ENCODE measurements at regions not wholly inside any gene's neighbourhood (a gene's known extent, or its start where the extent isn't known, plus 50 kb on each side); places are given as distances from the start of the nearest gene placed in this dataset.
"Not testable (repeated sequence)": the region's sequence is repeated elsewhere in the genome, so short reads cannot be mapped to it uniquely, and the experiment has no call there.

- DNase-seq (ENCODE audit: low read depth): no peak
Observed at GRCh38 chr7:80082213-80082612, 52.4 kb upstream of the GNAI1 start.

DNA sequence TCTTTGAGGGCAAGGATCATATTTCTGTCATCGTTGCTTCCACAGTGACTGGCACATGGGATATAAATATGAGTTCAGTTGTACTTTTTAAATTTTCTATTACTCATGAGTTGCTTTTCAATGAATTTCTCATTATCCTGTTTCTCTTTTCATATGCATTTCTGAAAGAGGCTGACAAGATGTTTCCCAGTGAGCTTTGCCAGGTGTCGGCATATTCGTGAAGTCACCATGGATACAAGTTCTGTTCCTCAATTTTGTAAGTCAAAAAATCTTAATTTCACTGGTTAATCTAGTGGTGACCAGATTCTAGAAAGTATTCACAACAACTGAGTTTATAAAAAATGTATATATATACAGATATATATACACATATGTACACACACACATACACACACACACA lies 55.7 kb upstream of the GNAI1 start:
- DNase-seq (ENCODE audit: low read depth): no peak

- DNase-seq (ENCODE audit: low read depth): no peak
Observed at GRCh38 chr7:80078159-80078731, 56.4 kb upstream of the GNAI1 start.

GRCh38 chr7:80070391-80070790 lies 64.2 kb upstream of the GNAI1 start:
- DNase-seq (ENCODE audit: low read depth): no peak

GRCh38 chr7:80066639-80067038 lies 68.0 kb upstream of the GNAI1 start:
- no peak for DNase-seq (ENCODE audit: low read depth)

DNA sequence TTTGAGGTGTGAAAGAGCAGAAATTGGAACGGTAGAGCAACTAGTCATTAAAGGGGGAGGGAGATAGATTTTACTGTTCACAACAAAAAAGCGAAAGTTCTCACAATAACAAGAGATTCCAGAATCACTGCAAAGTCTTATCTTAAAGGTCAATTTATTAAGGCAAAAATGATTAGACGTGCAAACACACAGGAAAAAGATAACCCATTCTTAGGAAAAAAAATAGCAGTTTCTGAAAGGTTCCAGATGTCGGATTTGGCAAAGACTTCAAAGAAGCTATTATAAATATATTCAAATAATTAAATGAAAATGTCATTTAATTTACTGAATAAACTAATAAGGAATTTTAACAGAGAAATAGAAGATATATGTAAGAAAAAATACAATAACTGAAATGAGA lies 70.8 kb upstream of the GNAI1 start:
- DNase-seq (ENCODE audit: low read depth): no peak

DNA sequence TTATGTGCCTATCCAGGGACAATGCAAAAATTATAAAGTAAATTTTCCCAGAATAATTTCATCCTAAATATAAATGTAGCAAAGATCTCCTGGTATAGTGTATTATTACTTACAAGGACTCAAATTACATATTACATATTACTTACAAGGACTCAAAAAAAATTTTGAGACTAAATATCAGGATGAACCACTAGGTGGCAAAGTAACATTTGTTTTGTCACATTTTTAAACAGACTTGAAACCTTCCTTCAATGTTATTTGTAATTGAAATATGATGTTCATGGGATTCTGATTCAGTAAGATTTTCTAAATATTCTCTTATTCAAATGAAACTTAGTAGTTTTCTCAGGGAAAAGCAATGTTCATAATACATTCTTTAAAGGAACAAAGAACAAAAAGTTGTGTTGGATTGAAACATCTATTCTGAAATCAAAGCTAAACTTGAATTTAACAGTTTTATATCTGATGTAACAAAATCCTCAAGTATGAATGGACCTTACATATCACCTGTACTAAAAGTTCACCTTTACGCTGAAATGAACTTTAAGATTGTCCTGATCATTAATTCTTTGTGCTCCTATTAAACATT lies 74.3 kb upstream of the GNAI1 start:
- DNase-seq (ENCODE audit: low read depth): no peak

- DNase-seq (ENCODE audit: low read depth): no peak
Observed at GRCh38 chr7:80057488-80057887, 77.1 kb upstream of the GNAI1 start.

DNA sequence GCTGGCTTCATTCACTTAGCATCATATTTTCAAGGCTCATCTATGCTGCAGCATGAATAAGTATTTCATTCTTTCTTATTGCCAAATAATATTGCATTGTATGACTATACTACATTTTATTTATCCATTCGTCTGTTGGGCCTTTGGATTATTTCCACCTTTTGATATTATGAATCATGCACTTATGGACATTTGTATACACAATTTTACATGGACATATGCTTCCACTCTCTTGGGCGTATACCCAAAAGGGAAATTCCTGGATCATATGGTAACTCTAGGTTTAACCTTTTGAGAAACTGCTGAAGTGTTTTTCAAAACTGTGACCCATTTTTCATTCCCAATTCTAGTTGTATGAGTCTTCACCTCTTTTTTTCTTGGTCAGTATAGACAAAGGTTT lies 80.3 kb upstream of the GNAI1 start:
- no peak for DNase-seq (ENCODE audit: low read depth)

DNA sequence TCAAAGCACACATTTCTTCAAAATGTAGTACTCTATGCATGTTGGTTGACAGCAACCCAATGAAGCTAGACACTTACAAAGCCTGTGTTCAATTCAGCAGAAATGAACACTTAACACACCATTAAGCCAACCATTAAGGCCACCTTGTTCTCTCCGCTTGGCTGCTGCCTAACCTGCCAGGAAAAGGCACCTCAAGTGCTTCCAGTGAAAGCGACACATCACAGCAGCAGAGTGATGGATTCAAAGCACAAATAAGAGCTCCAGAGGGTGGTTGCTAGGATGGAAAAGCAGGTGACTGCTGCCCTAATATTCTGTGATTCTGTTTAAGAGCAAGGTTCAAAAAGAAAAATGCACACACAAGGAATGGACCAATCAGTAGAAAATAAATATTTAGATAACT lies 81.5 kb upstream of the GNAI1 start:
- DNase-seq (ENCODE audit: low read depth): no peak

DNA sequence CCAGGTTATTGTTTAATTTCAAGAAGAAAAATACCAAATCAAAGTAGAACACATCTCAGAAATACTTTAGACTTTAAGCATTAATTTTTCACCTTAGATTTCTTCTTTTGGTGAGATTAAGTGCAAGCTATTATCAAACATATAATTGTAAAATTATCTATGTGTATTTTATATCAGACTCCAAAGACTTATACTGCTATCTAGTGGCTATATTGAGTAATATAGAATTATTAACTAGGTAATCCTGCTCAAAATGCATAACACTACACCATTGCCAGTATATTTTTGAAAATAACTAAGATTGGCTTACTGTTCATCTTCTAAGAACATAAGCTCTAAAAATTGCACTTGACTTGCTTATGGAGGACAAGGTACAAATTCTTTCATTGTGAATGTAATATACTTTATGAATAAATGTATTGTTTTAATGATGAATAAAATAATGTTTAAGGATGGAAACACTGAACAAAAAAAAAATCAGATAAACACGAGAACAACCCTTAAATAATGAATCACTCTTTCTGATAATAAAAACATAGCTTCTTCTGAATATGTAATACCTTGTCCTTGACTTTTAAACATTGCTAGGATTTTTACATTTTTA lies 86.7 kb upstream of the GNAI1 start:
- DNase-seq (ENCODE audit: low read depth): no peak

- DNase-seq (ENCODE audit: low read depth): no peak
Observed at GRCh38 chr7:80047032-80047431, 87.6 kb upstream of the GNAI1 start.

DNA sequence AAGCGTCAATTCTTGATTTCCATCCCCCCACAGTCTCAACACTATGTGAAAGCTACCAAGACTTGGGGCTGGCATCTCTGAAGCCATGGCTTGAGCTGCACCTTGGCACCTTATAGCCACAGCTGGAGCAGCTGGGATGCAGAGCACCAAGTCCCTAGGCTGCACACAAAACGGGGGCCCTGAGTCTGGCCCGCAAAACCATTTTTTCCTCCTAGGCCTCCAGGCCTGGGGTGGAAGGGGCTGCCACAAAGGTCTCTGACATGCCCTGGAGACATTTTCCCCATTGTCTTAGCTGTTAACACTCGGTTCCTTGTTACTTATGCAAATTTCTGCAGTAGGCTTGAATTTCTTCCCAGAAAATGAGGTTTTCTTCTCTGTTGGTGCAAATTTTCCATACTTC lies 89.8 kb upstream of the GNAI1 start:
- no peak for DNase-seq (ENCODE audit: low read depth)

- no peak for DNase-seq (ENCODE audit: low read depth)
Observed at GRCh38 chr7:80040752-80041151, 93.9 kb upstream of the GNAI1 start.

- no peak for DNase-seq (ENCODE audit: low read depth)
Observed at GRCh38 chr7:80040335-80040734, 94.3 kb upstream of the GNAI1 start.

DNA sequence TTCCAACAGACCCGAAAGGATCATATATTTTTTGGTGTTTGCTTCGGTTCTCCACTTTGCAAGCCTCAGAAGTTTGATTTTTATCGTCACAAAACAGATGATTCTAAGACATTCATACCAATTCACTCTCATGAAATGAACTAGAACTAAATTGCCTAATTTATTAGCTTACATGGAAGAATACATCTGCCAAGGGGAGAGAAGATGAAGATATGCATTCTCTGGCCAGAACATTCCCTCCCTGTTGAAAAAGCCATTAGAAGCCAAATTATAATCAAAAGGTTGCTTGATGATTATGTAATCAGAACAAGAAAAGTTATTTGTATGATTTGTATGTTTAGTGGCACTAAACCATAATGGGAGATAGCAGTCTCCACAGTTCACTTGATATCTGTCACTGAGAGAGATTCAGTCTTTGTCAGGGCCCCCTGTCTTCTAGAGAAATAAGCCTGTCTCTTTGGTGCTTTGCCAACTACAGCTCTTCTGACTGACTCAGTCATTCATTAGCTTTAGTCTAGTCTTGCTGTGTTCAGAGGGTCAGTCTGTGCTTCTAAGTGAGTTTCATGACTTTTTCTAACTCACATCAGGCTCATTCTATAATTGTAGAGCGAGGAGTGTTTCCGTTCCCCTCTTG lies 95.3 kb upstream of the GNAI1 start:
- DNase-seq (ENCODE audit: low read depth): no peak

GRCh38 chr7:80037689-80038088 lies 96.9 kb upstream of the GNAI1 start:
- DNase-seq (ENCODE audit: low read depth): no peak

GRCh38 chr7:80036107-80036506 lies 98.5 kb upstream of the GNAI1 start:
- no peak for DNase-seq (ENCODE audit: low read depth)

DNA sequence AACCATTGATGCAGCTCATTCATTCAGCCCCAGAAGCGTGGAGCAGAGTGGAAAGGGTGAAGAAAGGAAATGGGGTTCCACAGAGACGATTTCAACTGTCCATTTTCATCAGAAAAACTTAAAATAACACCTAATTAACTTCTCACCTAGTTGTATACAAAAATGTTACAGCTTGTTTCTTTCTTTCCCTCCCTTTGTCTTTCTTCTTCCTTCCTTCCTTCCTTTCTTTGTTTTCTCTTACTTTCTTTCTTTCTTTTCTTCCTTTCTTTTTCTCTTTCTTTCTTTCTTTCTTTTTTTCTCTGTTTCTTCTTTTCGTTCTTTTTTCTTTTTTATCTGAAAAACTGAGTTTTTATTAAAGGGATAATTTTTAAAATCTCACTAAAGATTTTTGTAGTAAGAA lies 105.9 kb upstream of the GNAI1 start:
- DNase-seq (ENCODE audit: low read depth): no peak

DNA sequence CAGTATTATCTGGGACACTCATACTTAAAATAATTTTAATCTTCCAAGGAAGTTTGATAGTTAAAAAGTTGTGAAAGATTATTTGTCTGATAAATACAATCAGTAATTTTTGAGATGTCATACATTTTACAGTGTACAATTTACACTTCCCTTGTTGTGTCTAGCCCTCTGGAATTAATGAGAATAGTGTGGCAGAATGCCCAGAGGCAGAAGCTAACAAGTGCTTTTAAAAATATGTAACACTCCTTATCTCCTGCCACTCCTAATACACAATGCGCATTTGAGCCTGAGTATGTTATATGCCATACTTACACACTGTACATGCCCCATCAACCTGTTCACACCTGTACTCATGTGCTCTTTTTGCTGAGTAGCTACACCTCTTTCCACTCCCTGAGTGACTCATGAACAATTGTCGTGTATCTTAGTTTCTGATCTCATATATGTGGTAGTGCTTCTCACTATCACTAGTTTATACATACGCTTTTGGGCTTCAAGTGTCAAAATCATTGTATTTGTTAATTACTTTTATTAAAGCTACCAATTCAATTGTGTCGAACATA lies 106.9 kb upstream of the GNAI1 start:
- DNase-seq (ENCODE audit: low read depth): no peak

- no peak for DNase-seq (ENCODE audit: low read depth)
Observed at GRCh38 chr7:80026766-80027165, 107.9 kb upstream of the GNAI1 start.

DNA sequence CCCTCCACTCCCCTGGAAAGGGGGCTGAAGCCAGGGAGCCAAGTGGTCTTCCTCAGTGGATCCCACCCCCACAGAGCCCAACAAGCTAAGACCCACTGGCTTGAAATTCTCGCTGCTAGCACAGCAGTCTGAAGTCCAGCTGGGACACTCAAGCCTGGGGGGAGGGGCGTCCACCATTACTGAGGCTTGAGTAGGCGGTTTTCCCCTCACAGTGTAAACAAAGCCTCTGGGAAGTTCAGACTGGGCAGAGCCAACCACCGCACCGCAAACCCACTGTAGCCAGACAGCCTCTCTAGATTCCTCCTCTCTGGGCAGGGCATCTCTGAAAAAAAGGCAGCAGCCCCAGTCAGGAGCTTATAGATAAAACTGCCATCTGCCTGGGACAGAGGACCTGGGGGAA lies 114.4 kb upstream of the GNAI1 start:
- DNase-seq (ENCODE audit: low read depth): not testable (repeated sequence)

DNA sequence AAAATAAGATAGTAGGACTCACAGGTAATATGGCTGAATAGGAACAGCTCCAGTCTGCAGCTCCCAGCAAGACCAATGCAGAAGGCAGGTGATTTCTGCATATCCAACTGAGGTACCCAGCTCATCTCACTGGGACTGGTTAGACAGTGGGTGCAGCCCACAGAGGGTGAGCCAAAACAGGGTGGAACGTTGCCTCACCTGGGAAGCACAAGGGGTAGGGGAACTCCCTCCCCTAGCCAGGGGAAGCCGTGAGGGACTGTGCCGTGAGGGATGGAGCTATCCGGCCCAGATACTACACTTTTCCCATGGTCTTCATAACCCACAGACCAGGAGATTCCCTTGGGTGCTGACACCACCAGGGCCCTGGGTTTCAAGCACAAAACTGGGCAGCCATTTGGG lies 114.8 kb upstream of the GNAI1 start:
- DNase-seq (ENCODE audit: low read depth): not testable (repeated sequence)

Data from activated T-cell treated with anti-CD3 and anti-CD28 coated beads for 1 hour (primary cell).